Suprapubic skin (tissue), 4 donors: ENCODE measurements at regions not wholly inside any gene's neighbourhood (a gene's known extent, or its start where the extent isn't known, plus 50 kb on each side); places are given as distances from the start of the nearest gene placed in this dataset.

Source experiments
- DNase-seq, 2 donors: peaks; one replicate each; pipeline ENCODE4 v3.0.0-alpha.2; 2019; ENCODE audit warnings: low spot score in 2 of 2
- H3K27ac ChIP-seq: fragments of 200-600 bp; sonication (generic); one replicate; pipeline ENCODE4 v1.5.1; 2019
- H3K27me3 ChIP-seq: fragments of 200-600 bp; sonication (generic); one replicate; pipeline ENCODE4 v1.5.1; 2019
- H3K36me3 ChIP-seq: fragments of 200-600 bp; sonication (generic); one replicate; pipeline ENCODE4 v1.5.1; 2019
- H3K4me1 ChIP-seq: fragments of 200-600 bp; sonication (generic); one replicate; pipeline ENCODE4 v1.5.1; 2019
- H3K4me3 ChIP-seq: fragments of 200-600 bp; sonication (generic); one replicate; pipeline ENCODE4 v1.5.1; 2019; ENCODE audit warnings: mild to moderate bottlenecking
- H3K9me3 ChIP-seq: fragments of 200-600 bp; sonication (generic); one replicate; pipeline ENCODE4 v1.5.1; 2019
- EP300 ChIP-seq: sonication (generic); formaldehyde crosslinking; IDR thresholded peaks from one replicate; pipeline ENCODE4 v1.6.1; 2017; ENCODE audit warnings: antibody characterized with exemption
- POLR2A ChIP-seq, 2 donors: fragments of 450-650 bp; IDR thresholded peaks; one replicate each; pipeline ENCODE4 v1.6.1; 2017; ENCODE audit warnings: antibody characterized with exemption in 2 of 2, mild to moderate bottlenecking in 2 of 2, moderate library complexity in 2 of 2
- POLR2AphosphoS5 ChIP-seq, 3 donors: sonication (generic); formaldehyde crosslinking; IDR thresholded peaks; one replicate each; pipeline ENCODE4 v1.6.1; 2017; ENCODE audit warnings: antibody characterized with exemption in 3 of 3
- WGBS: methylation state at CpG from one replicate; pipeline ENCODE4 v1.1.5; 2018; 5-methylcytosine and 5-hydroxymethylcytosine counted together
- TF ChIP-seq, protein P1 (sequence below), 2 donors: fragments of 200-600 bp in 1 of 2; fragments of 450-650 bp in 1 of 2; sonication (generic) in 1 of 2; IDR thresholded peaks; one replicate each; pipeline ENCODE4 v1.5.1; 2016 to 2019; ENCODE audit warnings: antibody characterized with exemption in 2 of 2, mild to moderate bottlenecking in 1 of 2, moderate library complexity in 1 of 2

DNA sequence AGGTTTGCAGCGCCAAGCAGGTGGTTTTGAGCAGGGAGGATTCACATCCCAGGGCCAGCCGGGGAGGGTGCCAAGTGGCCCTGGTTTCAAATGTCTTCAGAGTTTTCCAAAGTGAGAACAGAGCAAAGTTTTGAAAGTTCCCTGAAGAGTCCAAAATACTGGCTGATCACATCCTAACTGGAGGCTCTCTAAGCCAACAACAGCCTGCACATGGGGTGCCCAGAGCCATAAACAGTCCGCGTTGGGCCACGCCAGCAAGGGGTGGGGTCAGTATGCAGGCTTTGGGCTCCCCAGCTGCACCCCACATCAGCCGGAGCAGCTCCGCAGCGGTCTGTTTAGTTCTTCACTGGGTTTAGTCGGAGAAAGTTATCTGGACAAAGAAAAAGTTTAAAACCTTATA, 150.9 kb downstream of the C16orf95 start:
- DNase-seq: no peak
- Histone ChIP-seq H3K36me3 (no peaks in the 10 kb centered on the region), H3K9me3 (no peaks in the 10 kb centered on the region), H3K4me1 (no peaks in the 10 kb centered on the region), H3K4me3 (no peak overlapping the region), H3K27me3 (peaks cover 4% of the 10 kb centered on the region), H3K27ac (no peak overlapping the region)
- 64% methylated on average over 9 of the region's 9 CpGs for WGBS
- TF ChIP-seq POLR2A (IDR thresholded peaks at IDR 0.05) (no peak), POLR2AphosphoS5 (IDR thresholded peaks at IDR 0.05) (no peak), EP300 (no peak)
- TF ChIP-seq, protein P1, sequence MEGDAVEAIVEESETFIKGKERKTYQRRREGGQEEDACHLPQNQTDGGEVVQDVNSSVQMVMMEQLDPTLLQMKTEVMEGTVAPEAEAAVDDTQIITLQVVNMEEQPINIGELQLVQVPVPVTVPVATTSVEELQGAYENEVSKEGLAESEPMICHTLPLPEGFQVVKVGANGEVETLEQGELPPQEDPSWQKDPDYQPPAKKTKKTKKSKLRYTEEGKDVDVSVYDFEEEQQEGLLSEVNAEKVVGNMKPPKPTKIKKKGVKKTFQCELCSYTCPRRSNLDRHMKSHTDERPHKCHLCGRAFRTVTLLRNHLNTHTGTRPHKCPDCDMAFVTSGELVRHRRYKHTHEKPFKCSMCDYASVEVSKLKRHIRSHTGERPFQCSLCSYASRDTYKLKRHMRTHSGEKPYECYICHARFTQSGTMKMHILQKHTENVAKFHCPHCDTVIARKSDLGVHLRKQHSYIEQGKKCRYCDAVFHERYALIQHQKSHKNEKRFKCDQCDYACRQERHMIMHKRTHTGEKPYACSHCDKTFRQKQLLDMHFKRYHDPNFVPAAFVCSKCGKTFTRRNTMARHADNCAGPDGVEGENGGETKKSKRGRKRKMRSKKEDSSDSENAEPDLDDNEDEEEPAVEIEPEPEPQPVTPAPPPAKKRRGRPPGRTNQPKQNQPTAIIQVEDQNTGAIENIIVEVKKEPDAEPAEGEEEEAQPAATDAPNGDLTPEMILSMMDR (IDR thresholded peaks at IDR 0.05): no peak

DNA sequence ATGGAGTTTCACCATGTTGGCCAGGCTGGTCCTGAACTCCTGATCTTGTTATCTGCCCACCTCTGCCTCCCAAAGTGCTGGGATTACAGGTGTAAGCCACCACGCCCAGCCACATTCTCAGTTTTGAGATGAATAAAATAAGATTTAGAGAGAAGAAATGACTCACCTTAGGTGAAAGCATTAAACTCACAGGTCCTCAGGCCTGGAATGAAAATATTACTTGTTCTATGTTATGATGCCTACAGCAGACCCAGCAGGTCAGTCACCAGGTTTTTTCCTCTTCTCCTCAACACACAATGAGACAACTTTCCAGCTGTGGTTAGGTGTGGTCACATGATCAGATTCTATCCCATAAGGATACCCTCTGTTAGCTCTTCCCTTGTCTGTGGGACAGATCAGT, 150.3 kb downstream of the C16orf95 start:
- Histone ChIP-seq H3K4me1 (no peaks in the 10 kb centered on the region), H3K36me3 (no peaks in the 10 kb centered on the region), H3K27ac (no peak overlapping the region), H3K9me3 (no peaks in the 10 kb centered on the region), H3K4me3 (no peak overlapping the region), H3K27me3 (peaks cover 4% of the 10 kb centered on the region)
- TF ChIP-seq, protein P1 (IDR thresholded peaks at IDR 0.05): no peak
- no peak for TF ChIP-seq POLR2AphosphoS5 (IDR thresholded peaks at IDR 0.05)
- TF ChIP-seq POLR2A (IDR thresholded peaks at IDR 0.05): no peak
- no peak for TF ChIP-seq EP300
- DNase-seq: no peak
- WGBS: 75% methylated on average over 1 of the region's 1 CpG

DNA sequence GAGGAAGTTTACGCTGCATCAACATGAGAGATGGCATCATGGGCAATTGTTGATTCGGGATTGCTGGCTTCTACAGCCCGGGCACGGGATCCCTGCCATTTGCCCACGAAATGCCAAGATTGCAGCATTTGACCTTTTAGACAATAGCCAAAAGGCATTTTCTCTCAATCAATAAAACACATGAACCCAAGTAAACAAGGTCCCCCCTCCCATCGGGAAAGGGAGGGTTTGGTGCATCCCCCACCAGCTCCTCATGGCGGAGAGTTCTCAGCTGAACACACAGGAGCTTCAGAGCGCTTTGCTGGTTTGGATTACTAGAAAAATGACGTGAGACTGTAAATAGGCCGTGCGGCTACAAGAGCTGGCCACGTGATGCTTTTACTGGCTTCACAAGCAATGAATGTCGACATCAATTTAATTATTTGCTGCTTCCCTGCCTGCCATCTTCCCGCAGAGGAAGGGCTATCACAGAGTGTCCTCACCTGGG, 147.6 kb downstream of the C16orf95 start:
- Histone ChIP-seq H3K9me3 (no peaks in the 10 kb centered on the region), H3K4me1 (no peaks in the 10 kb centered on the region), H3K27me3 (no peaks in the 10 kb centered on the region), H3K4me3 (no peak overlapping the region), H3K36me3 (no peaks in the 10 kb centered on the region), H3K27ac (no peak overlapping the region)
- 74% methylated on average over 14 of the region's 14 CpGs for WGBS
- DNase-seq: no peak
- TF ChIP-seq POLR2A (IDR thresholded peaks at IDR 0.05) (no peak), POLR2AphosphoS5 (IDR thresholded peaks at IDR 0.05) (no peak), EP300 (no peak)
- TF ChIP-seq, protein P1 (IDR thresholded peaks at IDR 0.05): no peak

DNA sequence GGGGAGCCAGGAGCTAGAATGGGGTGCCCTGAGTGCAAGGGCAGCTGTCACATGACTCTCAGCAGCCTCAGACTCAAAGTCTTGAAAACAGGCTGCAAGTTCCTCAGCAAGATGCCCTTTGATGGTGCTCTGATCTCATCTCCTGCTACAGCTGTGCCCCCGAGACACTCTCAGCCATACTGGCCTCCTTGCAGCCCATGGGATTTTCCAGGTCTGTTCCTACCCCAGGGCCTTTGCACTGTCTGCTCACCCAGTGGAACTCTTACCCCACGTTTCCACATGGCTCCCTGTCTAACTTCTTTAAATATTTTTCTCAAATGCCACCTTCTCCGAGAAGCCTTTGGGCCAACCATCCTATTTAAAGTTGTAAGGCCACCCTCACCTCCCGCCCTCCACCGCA, 146.9 kb downstream of the C16orf95 start:
- H3K36me3 ChIP-seq: no peaks in the 10 kb centered on the region
- H3K9me3 ChIP-seq: no peaks in the 10 kb centered on the region
- TF ChIP-seq EP300: no peak
- TF ChIP-seq POLR2A (IDR thresholded peaks at IDR 0.05): no peak
- TF ChIP-seq POLR2AphosphoS5 (IDR thresholded peaks at IDR 0.05): no peak
- TF ChIP-seq, protein P1 (IDR thresholded peaks at IDR 0.05): no peak
- 95% methylated on average over 5 of the region's 5 CpGs for WGBS
- H3K4me3 ChIP-seq: no peak overlapping the region
- H3K27ac ChIP-seq: no peak overlapping the region
- H3K27me3 ChIP-seq: no peaks in the 10 kb centered on the region
- H3K4me1 ChIP-seq: no peaks in the 10 kb centered on the region
- no peak for DNase-seq

DNA sequence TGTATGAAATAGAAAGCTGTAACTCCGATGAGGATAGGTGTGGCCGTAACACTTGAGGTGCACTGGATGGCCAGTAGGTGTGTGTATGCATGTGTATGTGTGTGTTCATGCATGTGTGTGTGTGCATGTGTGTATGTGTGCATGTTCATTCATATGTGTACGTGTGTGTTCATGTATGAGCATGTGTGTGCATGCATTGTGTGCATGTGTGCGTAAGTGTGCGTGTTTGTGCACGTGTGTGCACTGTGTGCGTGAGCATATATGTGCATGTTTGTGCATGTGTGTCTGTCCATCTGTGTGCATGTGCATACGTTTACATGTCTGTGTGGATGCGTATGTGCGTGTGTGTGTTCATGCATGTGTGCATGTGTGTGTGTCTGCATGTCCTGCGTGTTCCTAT, 145.5 kb downstream of the C16orf95 start:
- H3K4me1 ChIP-seq: no peaks in the 10 kb centered on the region
- H3K9me3 ChIP-seq: no peaks in the 10 kb centered on the region
- WGBS: 93% methylated on average over 11 of the region's 11 CpGs
- H3K27ac ChIP-seq: no peak overlapping the region
- TF ChIP-seq, protein P1 (IDR thresholded peaks at IDR 0.05): no peak
- peaks cover under 1% of the 10 kb centered on the region for H3K27me3 ChIP-seq
- H3K36me3 ChIP-seq: no peaks in the 10 kb centered on the region
- no peak overlapping the region for H3K4me3 ChIP-seq
- no peak for DNase-seq
